Heart left ventricle (tissue), 16 donors: ENCODE measurements at regions not wholly inside any gene's neighbourhood (a gene's known extent, or its start where the extent isn't known, plus 50 kb on each side); places are given as distances from the start of the nearest gene placed in this dataset.

Source experiments
- ATAC-seq, 4 donors: fragments of 200-7000 bp; cut with Tn5 transposase; one replicate each; pipeline ENCODE4 v1.9.1; 2020 to 2022; ENCODE audit warnings: moderate library complexity in 4 of 4, mild to moderate bottlenecking in 3 of 4, moderate number of reproducible peaks in 1 of 4
- DNase-seq, 5 donors: peaks; one replicate each; pipeline ENCODE4 v3.0.0-alpha.2; 2020
- H3K27ac ChIP-seq, 12 donors: fragments of 200-600 bp; sonication (generic) in 4 of 12; one replicate each; pipeline versions ENCODE4 v1.5.0 to v1.8.0; 2016 to 2022; ENCODE audit warnings: mild to moderate bottlenecking in 2 of 12
- H3K27me3 ChIP-seq, 9 donors: fragments of 200-600 bp; sonication (generic) in 2 of 9; one replicate each; pipeline versions ENCODE4 v1.5.1 to v1.8.0; 2016 to 2022; ENCODE audit warnings: mild to moderate bottlenecking in 3 of 9
- H3K36me3 ChIP-seq, 9 donors: fragments of 200-600 bp; sonication (generic) in 2 of 9; one replicate each; pipeline versions ENCODE4 v1.5.0 to v1.8.0; 2018 to 2022; ENCODE audit warnings: mild to moderate bottlenecking in 2 of 9
- H3K4me1 ChIP-seq, 12 donors: fragments of 200-600 bp; sonication (generic) in 4 of 12; one replicate each; pipeline versions ENCODE4 v1.5.0 to v1.8.0; 2016 to 2022; ENCODE audit warnings: mild to moderate bottlenecking in 3 of 12
- H3K4me3 ChIP-seq, 12 donors: fragments of 200-600 bp; sonication (generic) in 4 of 12; one replicate each; pipeline versions ENCODE4 v1.5.0 to v1.8.0; 2017 to 2022; ENCODE audit warnings: mild to moderate bottlenecking in 9 of 12, moderate library complexity in 4 of 12
- H3K9me3 ChIP-seq, 12 donors: fragments of 200-600 bp; sonication (generic) in 4 of 12; one replicate each; pipeline versions ENCODE4 v1.5.0 to v1.8.0; 2016 to 2022; ENCODE audit warnings: mild to moderate bottlenecking in 1 of 12
- CTCF ChIP-seq, 12 donors: fragments of 200-600 bp; sonication (generic) in 4 of 12; IDR thresholded peaks; one replicate each; pipeline versions ENCODE4 v1.5.0 to v1.8.0; 2018 to 2022; ENCODE audit warnings: antibody characterized with exemption in 12 of 12, mild to moderate bottlenecking in 5 of 12
- POLR2A ChIP-seq, 2 donors: fragments of 450-650 bp; IDR thresholded peaks; one replicate each; pipeline ENCODE4 v1.6.1; 2017; ENCODE audit warnings: antibody characterized with exemption in 2 of 2, mild to moderate bottlenecking in 2 of 2, moderate library complexity in 2 of 2
- WGBS, 4 donors: extraction: QIAGEN DNeasy Blood & Tissue Kit in 2 of 4; methylation state at CpG; one replicate each; pipeline versions ENCODE4 v1.1.5 to v1.1.7; 2013 to 2018; 5-methylcytosine and 5-hydroxymethylcytosine counted together
- intact Hi-C, 10 donors: fragments of 100-400 bp; cut with DNase I; formaldehyde crosslinking; loops; one replicate each; pipeline versions ENCODE4 v1.11.1 to v1.14.2; 2022
- donor health status: ischemic (EF 13 %, LVEDD 7.1; RV severe dilation, severe dysfunction).
- donor health status: healthy with polysubstance abuse.
- donor health status: DM: no; HTN: yes; CAD: no.
- donor health status: DM: no; HTN: no; CAD: no.
- donor health status: ischemic (EF 25% LVEDD 6.9; RV normal size, moderate dysfunction).
- donor health status: ischemic (EF 25% LVEDD 5.7; RV mildly dilated, moderate dysfunction).
- donor health status: healthy.
- donor health status: DM: yes; HTN: yes; CAD: no.
- donor health status: ischemic (EF 35%, LVEDD 5.7; RV mildly dilated, moderate dysfunction).
- donor health status: nonischemic (EF 11% LVEDD 7.7; RV severe dilation, severe dysfunction).
- donor health status: DM: yes; HTN: yes; CAD: no.
- donor health status: PGD.
- donor health status: ischemic (EF 29% LVEDD 5.4; RV normal size, mild dysfunction).
- donor health status: nonischemic (EF 23%, LVEDD 6.1; RV moderate dilation, normal function).

GRCh38 chr15:45913451-45913850, 278.6 kb downstream of the SQOR start:
- H3K4me1 ChIP-seq, result peaks cover 0 to 11% (median 0%) of the 10 kb centered on the region in 12 donors
- peaks cover 0 to 18% (median 6%) of the 10 kb centered on the region in 12 donors for H3K9me3 ChIP-seq
- ATAC-seq (no peak), DNase-seq (no peak)
- intact Hi-C loops, result loop anchor here in 4 of 10 donors (10.0 kb wide), 3 partner anchors 81 to 181 kb away; no protein-coding TSS in a partner anchor
- no peak overlapping the region for H3K27ac ChIP-seq
- H3K4me3 ChIP-seq, result no peak overlapping the region
- no peaks in the 10 kb centered on the region for H3K36me3 ChIP-seq
- no peak for TF ChIP-seq POLR2A (IDR thresholded peaks at IDR 0.05)
- TF ChIP-seq CTCF (IDR thresholded peaks at IDR 0.05), result no peak
- H3K27me3 ChIP-seq, result no peaks in the 10 kb centered on the region
- 69 to 84% (median 71%) methylated on average over 2 of the region's 2 CpGs for WGBS, 4 donors

GRCh38 chr15:45914425-45914824, 279.6 kb downstream of the SQOR start:
- ATAC-seq (no peak), DNase-seq (no peak)
- H3K4me1 ChIP-seq, result peaks cover 0 to 20% (median 2%) of the 10 kb centered on the region in 12 donors
- intact Hi-C loops, result loop anchor here in 4 of 10 donors (10.0 kb wide), 3 partner anchors 80 to 180 kb away; no protein-coding TSS in a partner anchor
- no peak overlapping the region for H3K27ac ChIP-seq
- peaks cover 0 to 8% (median 0%) of the 10 kb centered on the region in 12 donors for H3K9me3 ChIP-seq
- H3K4me3 ChIP-seq, result no peak overlapping the region
- no peaks in the 10 kb centered on the region for H3K27me3 ChIP-seq
- no peaks in the 10 kb centered on the region for H3K36me3 ChIP-seq
- TF ChIP-seq POLR2A (IDR thresholded peaks at IDR 0.05) (no peak), CTCF (IDR thresholded peaks at IDR 0.05) (no peak)

- DNase-seq (peak in 4 of 5 donors; percentile 26 to 50 (median 32)), ATAC-seq (peak; percentile 69 to 92 (median 74))
- TF ChIP-seq CTCF (IDR thresholded peaks at IDR 0.05) (no peak), POLR2A (IDR thresholded peaks at IDR 0.05) (no peak)
Measured at GRCh38 chr15:45918839-45919238, 284.0 kb downstream of the SQOR start.

GRCh38 chr15:45919806-45920205, 285.0 kb downstream of the SQOR start:
- peaks cover 0 to 33% (median 10%) of the 10 kb centered on the region in 12 donors for H3K4me1 ChIP-seq
- intact Hi-C loops, result loop anchor here in 5 of 10 donors (5.0 to 10.0 kb wide), 5 partner anchors 72 to 175 kb away; no protein-coding TSS in a partner anchor
- TF ChIP-seq POLR2A (IDR thresholded peaks at IDR 0.05) (no peak), CTCF (IDR thresholded peaks at IDR 0.05) (no peak)
- peak overlapping the region in 11 of 12 donors; percentile 37 to 76 (median 59) for H3K27ac ChIP-seq
- H3K4me3 ChIP-seq, result no peak overlapping the region
- H3K36me3 ChIP-seq, result no peaks in the 10 kb centered on the region
- no peaks in the 10 kb centered on the region for H3K27me3 ChIP-seq
- WGBS, 4 donors, result 73 to 84% (median 75%) methylated on average over 6 of the region's 6 CpGs
- H3K9me3 ChIP-seq, result no peaks in the 10 kb centered on the region
- DNase-seq (no peak), ATAC-seq (peak in 2 of 4 donors; percentile 65)

More at GRCh38 chr15:45918839-45919238, 284.0 kb downstream of the SQOR start:
- Histone ChIP-seq H3K4me1 (peaks cover 0 to 33% (median 10%) of the 10 kb centered on the region in 12 donors), H3K4me3 (no peak overlapping the region), H3K9me3 (no peaks in the 10 kb centered on the region), H3K27ac (peak overlapping the region in 11 of 12 donors; percentile 23 to 76 (median 59)), H3K27me3 (no peaks in the 10 kb centered on the region), H3K36me3 (no peaks in the 10 kb centered on the region)
- WGBS, 4 donors, result 48 to 53% (median 49%) methylated on average over 2 of the region's 2 CpGs
- intact Hi-C loops, result loop anchor here in 5 of 10 donors (5.0 to 10.0 kb wide), 4 partner anchors 73 to 176 kb away; no protein-coding TSS in a partner anchor
